ENCODE measurements at regions not wholly inside any gene's neighbourhood (a gene's known extent, or its start where the extent isn't known, plus 50 kb on each side); places are given as distances from the start of the nearest gene placed in this dataset.

- Histone ChIP-seq H3K9me3 (ENCODE audit: low read length) (no peaks in the 10 kb centered on the region), H3K9me2 (replicated peaks; ENCODE audit: insufficient read depth, low read length) (no peaks in the 10 kb centered on the region; the same call in 1 of the 2 replicates), H2AFZ (ENCODE audit: low read length) (peak overlapping the region; percentile 18; the same call in 1 of the 2 replicates), H3K27me3 (ENCODE audit: low read length) (no peaks in the 10 kb centered on the region), H3K4me1 (ENCODE audit: low read length) (peaks cover 5% of the 10 kb centered on the region; the same call in 1 of the 2 replicates), H3K27ac (ENCODE audit: low read length) (no peak overlapping the region), H3K4me3 (ENCODE audit: low read length) (no peak overlapping the region), H3K4me2 (ENCODE audit: low read depth, low read length, poor library complexity, severe bottlenecking) (no peak overlapping the region), H3K79me2 (ENCODE audit: low read length) (no peaks in the 10 kb centered on the region), H4K20me1 (ENCODE audit: insufficient read depth, low read depth, low read length) (no peaks in the 10 kb centered on the region), H3K36me3 (ENCODE audit: insufficient read depth, low read length) (no peaks in the 10 kb centered on the region), H3K9ac (ENCODE audit: low read length) (no peak overlapping the region)
- no peak for DNase-seq
Measured at GRCh38 chr2:6054161-6054671, 362.0 kb downstream of the SOX11 start.

GRCh38 chr2:6060992-6061663 lies 368.9 kb downstream of the SOX11 start:
- Histone ChIP-seq H4K20me1 (ENCODE audit: insufficient read depth, low read depth, low read length) (no peaks in the 10 kb centered on the region), H3K9ac (ENCODE audit: low read length) (no peak overlapping the region), H3K27ac (ENCODE audit: low read length) (no peak overlapping the region), H3K27me3 (ENCODE audit: low read length) (no peaks in the 10 kb centered on the region), H2AFZ (ENCODE audit: low read length) (no peak overlapping the region), H3K9me3 (ENCODE audit: low read length) (no peaks in the 10 kb centered on the region), H3K9me2 (replicated peaks; ENCODE audit: insufficient read depth, low read length) (peaks cover 3% of the 10 kb centered on the region; the same call in 1 of the 2 replicates), H3K4me3 (ENCODE audit: low read length) (no peak overlapping the region), H3K4me2 (ENCODE audit: low read depth, low read length, poor library complexity, severe bottlenecking) (no peak overlapping the region), H3K4me1 (ENCODE audit: low read length) (peaks cover 20% of the 10 kb centered on the region), H3K79me2 (ENCODE audit: low read length) (no peaks in the 10 kb centered on the region), H3K36me3 (ENCODE audit: insufficient read depth, low read length) (no peaks in the 10 kb centered on the region)
- DNase-seq, result no peak

GRCh38 chr2:6064757-6065156 lies 372.6 kb downstream of the SOX11 start:
- Histone ChIP-seq H3K27me3 (ENCODE audit: low read length) (no peaks in the 10 kb centered on the region), H3K79me2 (ENCODE audit: low read length) (no peaks in the 10 kb centered on the region), H3K27ac (ENCODE audit: low read length) (no peak overlapping the region), H2AFZ (ENCODE audit: low read length) (no peak overlapping the region), H3K4me3 (ENCODE audit: low read length) (no peak overlapping the region), H3K36me3 (ENCODE audit: insufficient read depth, low read length) (no peaks in the 10 kb centered on the region), H3K4me2 (ENCODE audit: low read depth, low read length, poor library complexity, severe bottlenecking) (no peak overlapping the region), H3K9ac (ENCODE audit: low read length) (no peak overlapping the region), H4K20me1 (ENCODE audit: insufficient read depth, low read depth, low read length) (no peaks in the 10 kb centered on the region), H3K9me2 (replicated peaks; ENCODE audit: insufficient read depth, low read length) (0 out of 2 replicates have a peak, but pooled peaks cover 3% of the 10 kb centered on the region), H3K9me3 (ENCODE audit: low read length) (no peaks in the 10 kb centered on the region), H3K4me1 (ENCODE audit: low read length) (peaks cover 24% of the 10 kb centered on the region)
- no peak for DNase-seq

- Histone ChIP-seq H3K9me3 (ENCODE audit: low read length) (no peaks in the 10 kb centered on the region), H3K4me2 (ENCODE audit: low read depth, low read length, poor library complexity, severe bottlenecking) (no peak overlapping the region), H3K9ac (ENCODE audit: low read length) (no peak overlapping the region), H3K79me2 (ENCODE audit: low read length) (no peaks in the 10 kb centered on the region), H3K4me1 (ENCODE audit: low read length) (peaks cover 24% of the 10 kb centered on the region), H3K27me3 (ENCODE audit: low read length) (no peaks in the 10 kb centered on the region), H3K27ac (ENCODE audit: low read length) (no peak overlapping the region), H4K20me1 (ENCODE audit: insufficient read depth, low read depth, low read length) (no peaks in the 10 kb centered on the region), H3K9me2 (replicated peaks; ENCODE audit: insufficient read depth, low read length) (0 out of 2 replicates have a peak, but pooled peaks cover 2% of the 10 kb centered on the region), H3K4me3 (ENCODE audit: low read length) (no peak overlapping the region), H3K36me3 (ENCODE audit: insufficient read depth, low read length) (no peaks in the 10 kb centered on the region), H2AFZ (ENCODE audit: low read length) (no peak overlapping the region)
- no peak for DNase-seq
Measured at GRCh38 chr2:6065703-6066102, 373.5 kb downstream of the SOX11 start.

GRCh38 chr2:6067089-6067488 lies 374.9 kb downstream of the SOX11 start:
- Histone ChIP-seq H3K79me2 (ENCODE audit: low read length) (no peaks in the 10 kb centered on the region), H2AFZ (ENCODE audit: low read length) (no peak overlapping the region), H3K4me1 (ENCODE audit: low read length) (peaks cover 19% of the 10 kb centered on the region), H3K27ac (ENCODE audit: low read length) (no peak overlapping the region), H3K27me3 (ENCODE audit: low read length) (no peaks in the 10 kb centered on the region), H3K9me2 (replicated peaks; ENCODE audit: insufficient read depth, low read length) (no peaks in the 10 kb centered on the region), H3K4me3 (ENCODE audit: low read length) (no peak overlapping the region), H4K20me1 (ENCODE audit: insufficient read depth, low read depth, low read length) (no peaks in the 10 kb centered on the region), H3K9me3 (ENCODE audit: low read length) (no peaks in the 10 kb centered on the region), H3K36me3 (ENCODE audit: insufficient read depth, low read length) (no peaks in the 10 kb centered on the region), H3K4me2 (ENCODE audit: low read depth, low read length, poor library complexity, severe bottlenecking) (no peak overlapping the region), H3K9ac (ENCODE audit: low read length) (no peak overlapping the region)
- no peak for DNase-seq

- no peaks in the 10 kb centered on the region for H3K36me3 ChIP-seq (ENCODE audit: insufficient read depth, low read length)
- DNase-seq, result no peak
- H3K9ac ChIP-seq (ENCODE audit: low read length), result no peak overlapping the region
- no peak overlapping the region for H2AFZ ChIP-seq (ENCODE audit: low read length)
- H3K4me3 ChIP-seq (ENCODE audit: low read length), result no peak overlapping the region
- H4K20me1 ChIP-seq (ENCODE audit: insufficient read depth, low read depth, low read length), result no peaks in the 10 kb centered on the region
- H3K27ac ChIP-seq (ENCODE audit: low read length), result no peak overlapping the region
- no peak overlapping the region for H3K4me2 ChIP-seq (ENCODE audit: low read depth, low read length, poor library complexity, severe bottlenecking)
- peaks cover 20% of the 10 kb centered on the region for H3K4me1 ChIP-seq (ENCODE audit: low read length)
- H3K79me2 ChIP-seq (ENCODE audit: low read length), result no peaks in the 10 kb centered on the region
- H3K9me3 ChIP-seq (ENCODE audit: low read length), result no peaks in the 10 kb centered on the region
- H3K9me2 ChIP-seq (replicated peaks; ENCODE audit: insufficient read depth, low read length), result no peaks in the 10 kb centered on the region
- no peaks in the 10 kb centered on the region for H3K27me3 ChIP-seq (ENCODE audit: low read length)
Measured at GRCh38 chr2:6067806-6068205, 375.6 kb downstream of the SOX11 start.

- Histone ChIP-seq H3K9ac (ENCODE audit: low read length) (no peak overlapping the region), H3K9me3 (ENCODE audit: low read length) (no peaks in the 10 kb centered on the region), H3K27me3 (ENCODE audit: low read length) (no peaks in the 10 kb centered on the region), H4K20me1 (ENCODE audit: insufficient read depth, low read depth, low read length) (no peaks in the 10 kb centered on the region), H3K4me1 (ENCODE audit: low read length) (peaks cover 22% of the 10 kb centered on the region), H2AFZ (ENCODE audit: low read length) (no peak overlapping the region), H3K79me2 (ENCODE audit: low read length) (no peaks in the 10 kb centered on the region), H3K27ac (ENCODE audit: low read length) (no peak overlapping the region), H3K4me3 (ENCODE audit: low read length) (no peak overlapping the region), H3K9me2 (replicated peaks; ENCODE audit: insufficient read depth, low read length) (no peaks in the 10 kb centered on the region), H3K36me3 (ENCODE audit: insufficient read depth, low read length) (no peaks in the 10 kb centered on the region), H3K4me2 (ENCODE audit: low read depth, low read length, poor library complexity, severe bottlenecking) (no peak overlapping the region)
- no peak for DNase-seq
Measured at GRCh38 chr2:6068429-6068828, 376.2 kb downstream of the SOX11 start.

GRCh38 chr2:6069381-6069780 lies 377.2 kb downstream of the SOX11 start:
- Histone ChIP-seq H3K4me2 (ENCODE audit: low read depth, low read length, poor library complexity, severe bottlenecking) (no peak overlapping the region), H2AFZ (ENCODE audit: low read length) (no peak overlapping the region), H4K20me1 (ENCODE audit: insufficient read depth, low read depth, low read length) (no peaks in the 10 kb centered on the region), H3K9me3 (ENCODE audit: low read length) (no peaks in the 10 kb centered on the region), H3K4me3 (ENCODE audit: low read length) (no peak overlapping the region), H3K4me1 (ENCODE audit: low read length) (peaks cover 21% of the 10 kb centered on the region), H3K36me3 (ENCODE audit: insufficient read depth, low read length) (no peaks in the 10 kb centered on the region), H3K79me2 (ENCODE audit: low read length) (no peaks in the 10 kb centered on the region), H3K9ac (ENCODE audit: low read length) (no peak overlapping the region), H3K27ac (ENCODE audit: low read length) (no peak overlapping the region), H3K9me2 (replicated peaks; ENCODE audit: insufficient read depth, low read length) (no peaks in the 10 kb centered on the region), H3K27me3 (ENCODE audit: low read length) (no peaks in the 10 kb centered on the region)
- no peak for DNase-seq

Measured in Karpas-422 (cell line).